Memory B cell (primary cell): ENCODE measurements at regions not wholly inside any gene's neighbourhood (a gene's known extent, or its start where the extent isn't known, plus 50 kb on each side); places are given as distances from the start of the nearest gene placed in this dataset.

Experiments used
- ATAC-seq: fragments of 150-1000 bp; cut with Tn5 transposase; 2 replicates; pipeline ENCODE4 v1.10.0; 2021; ENCODE audit warnings: low read depth, mild to moderate bottlenecking, moderate library complexity
- DNase-seq, 2 donors: peaks; one replicate each; pipeline ENCODE4 v3.0.0; 2022; ENCODE audit warnings: low spot score in 2 of 2
- H3K27ac Mint-ChIP-seq: one replicate; pipeline ENCODE4 v1.8.0; 2022; ENCODE audit warnings: mild to moderate bottlenecking, moderate library complexity, mixed read lengths
- H3K27me3 Mint-ChIP-seq: one replicate; pipeline ENCODE4 v1.8.0; 2022; ENCODE audit warnings: mixed read lengths
- H3K36me3 Mint-ChIP-seq: one replicate; pipeline ENCODE4 v1.8.0; 2022; ENCODE audit warnings: mild to moderate bottlenecking, mixed read lengths
- H3K4me1 Mint-ChIP-seq: one replicate; pipeline ENCODE4 v1.8.0; 2022; ENCODE audit warnings: mixed read lengths
- H3K4me3 Mint-ChIP-seq: one replicate; pipeline ENCODE4 v1.8.0; 2022; ENCODE audit warnings: mild to moderate bottlenecking, moderate library complexity, mixed read lengths
- H3K9me3 Mint-ChIP-seq: one replicate; pipeline ENCODE4 v1.8.0; 2022; ENCODE audit warnings: mixed read lengths

DNA sequence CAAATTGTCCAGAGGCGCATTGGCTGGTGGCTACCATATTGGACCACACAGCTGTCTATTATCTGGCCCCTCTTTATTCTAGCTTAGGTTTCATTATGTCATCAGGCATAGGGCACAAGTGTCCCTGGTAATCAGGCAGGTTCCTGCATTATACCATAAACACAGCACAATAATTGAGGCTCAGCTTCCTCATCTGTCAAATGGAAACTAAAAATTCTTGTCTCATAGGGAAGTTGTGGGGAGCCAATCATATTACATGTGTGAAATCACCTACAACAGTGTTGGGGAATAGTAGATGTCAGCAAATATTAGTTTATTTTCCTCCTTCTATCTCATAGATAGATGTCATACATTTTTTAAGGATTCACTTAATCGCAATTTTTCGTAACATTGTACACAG, 231.0 kb upstream of the SORL1-AS1 start:
- H3K9me3 Mint-ChIP-seq, result no peaks in the 10 kb centered on the region
- no peak overlapping the region for H3K27ac Mint-ChIP-seq
- no peaks in the 10 kb centered on the region for H3K4me1 Mint-ChIP-seq
- H3K36me3 Mint-ChIP-seq, result no peaks in the 10 kb centered on the region
- DNase-seq (no peak), ATAC-seq (no peak)
- H3K4me3 Mint-ChIP-seq, result no peak overlapping the region
- H3K27me3 Mint-ChIP-seq, result peaks cover 4% of the 10 kb centered on the region
